SK-N-SH (cell line): ENCODE measurements at regions not wholly inside any gene's neighbourhood (a gene's known extent, or its start where the extent isn't known, plus 50 kb on each side); places are given as distances from the start of the nearest gene placed in this dataset.

Source experiments
- CTCF ChIA-PET: fragments of 300-600, 350-600 bp; formaldehyde crosslinking; extraction: SDS; loops from one replicate; lab custom pipeline; 2021; lab: Yijun Ruan, JAX
- POLR2A ChIA-PET: fragments of 350-600 bp; sonication (Branson Sonifier 250); formaldehyde crosslinking; extraction: SDS; loops from one replicate; lab custom pipeline; 2020; ENCODE audit warnings: antibody characterized with exemption, inconsistent platforms; lab: Yijun Ruan, JAX
- DNase-seq: peaks from one replicate; pipeline ENCODE4 v3.0.0; 2012
- H2AFZ ChIP-seq: fragments of 200-600 bp; sonication (generic); 2 replicates; pipeline ENCODE4 v1.8.1; 2016; ENCODE audit warnings: antibody characterized with exemption, mild to moderate bottlenecking, low read depth
- H3F3A ChIP-seq: fragments of 200-600 bp; sonication (generic); replicated peaks from 2 replicates; pipeline ENCODE3; 2016; ENCODE audit warnings: antibody characterized with exemption, mild to moderate bottlenecking; ENCODE audit not compliant: insufficient read depth
- H3K27ac ChIP-seq, 2 experiments: fragments of 200-500 bp in 1 of 2; fragments of 200-600 bp in 1 of 2; sonication (Bioruptor generic) in 1 of 2; sonication (generic), shearing (Covaris generic) in 1 of 2; 2 replicates each; pipeline versions ENCODE4 v1.5.1 to v1.6.1; 2014 to 2016; ENCODE audit warnings: low read depth in 2 of 2, inconsistent platforms in 1 of 2, low read length in 1 of 2, mild to moderate bottlenecking in 1 of 2, mixed read lengths in 1 of 2
- H3K27me3 ChIP-seq: fragments of 200-600 bp; sonication (generic), shearing (Covaris generic); 2 replicates; pipeline ENCODE4 v1.6.1; 2016; ENCODE audit warnings: mixed run types; ENCODE audit not compliant: insufficient read depth
- H3K36me3 ChIP-seq, 2 experiments: fragments of 200-500 bp in 1 of 2; fragments of 200-600 bp in 1 of 2; sonication (Bioruptor generic) in 1 of 2; sonication (generic) in 1 of 2; replicated peaks in 1 of 2; 2 replicates each; pipeline versions ENCODE3 to v1.5.1; 2014 to 2016; ENCODE audit warnings: low read length in 1 of 2, mild to moderate bottlenecking in 1 of 2; ENCODE audit not compliant: insufficient read depth in 2 of 2, control insufficient read depth in 1 of 2
- H3K4me1 ChIP-seq, 2 experiments: fragments of 200-500 bp in 1 of 2; fragments of 200-600 bp in 1 of 2; sonication (Bioruptor generic) in 1 of 2; sonication (generic), shearing (Covaris generic) in 1 of 2; 2 replicates each; pipeline versions ENCODE4 v1.5.1 to v1.6.1; 2014 to 2016; ENCODE audit warnings: low read depth in 1 of 2, low read length in 1 of 2, mixed run types in 1 of 2; ENCODE audit not compliant: insufficient read depth in 2 of 2, control insufficient read depth in 1 of 2
- H3K4me2 ChIP-seq: fragments of 200-600 bp; sonication (generic), shearing (Covaris generic); 2 replicates; pipeline ENCODE4 v1.6.1; 2017; ENCODE audit warnings: mixed run types
- H3K4me3 ChIP-seq, 2 experiments: fragments of 200-500 bp in 1 of 2; fragments of 200-600 bp in 1 of 2; sonication (Bioruptor generic) in 1 of 2; sonication (generic), shearing (Covaris generic) in 1 of 2; 2 replicates each; pipeline versions ENCODE4 v1.5.1 to v1.8.1; 2014 to 2016; ENCODE audit warnings: low read depth in 2 of 2, inconsistent platforms in 1 of 2, low read length in 1 of 2, mild to moderate bottlenecking in 1 of 2, mixed read lengths in 1 of 2, moderate library complexity in 1 of 2
- H3K79me2 ChIP-seq: fragments of 200-600 bp; sonication (generic); 2 replicates; pipeline ENCODE4 v1.8.1; 2017; ENCODE audit warnings: mild to moderate bottlenecking; ENCODE audit not compliant: insufficient read depth
- H3K9ac ChIP-seq: fragments of 200-600 bp; sonication (generic); 2 replicates; pipeline ENCODE4 v1.6.1; 2017; ENCODE audit warnings: mixed run types
- H3K9me2 ChIP-seq: fragments of 200-600 bp; sonication (generic); 2 replicates; pipeline ENCODE4 v1.6.1; 2017; ENCODE audit warnings: mixed run types
- H3K9me3 ChIP-seq: fragments of 200-600 bp; sonication (generic); 2 replicates; pipeline ENCODE4 v1.6.1; 2017; ENCODE audit warnings: mixed run types, mild to moderate bottlenecking, moderate library complexity
- H4K20me1 ChIP-seq: fragments of 200-600 bp; sonication (generic); 2 replicates; pipeline ENCODE4 v1.6.1; 2017; ENCODE audit warnings: mild to moderate bottlenecking, mixed run types; ENCODE audit not compliant: insufficient read depth
- CHD2 ChIP-seq: fragments of 150-350 bp; IDR thresholded peaks from 2 replicates; pipeline ENCODE4 v1.6.1; 2018; ENCODE audit warnings: low read length; ENCODE audit not compliant: partially characterized antibody
- EZH2phosphoT487 ChIP-seq: fragments of 200-600 bp; sonication (generic); IDR thresholded peaks from 2 replicates; pipeline ENCODE4 v1.6.1; 2017; ENCODE audit warnings: low read depth, mixed run types, mild to moderate bottlenecking, antibody characterized with exemption, moderate library complexity, borderline replicate concordance
- FOXM1 ChIP-seq: IDR thresholded peaks from 2 replicates; pipeline ENCODE4 v1.4.0; 2012; ENCODE audit warnings: low read depth, mild to moderate bottlenecking
- GABPA ChIP-seq: IDR thresholded peaks from 2 replicates; pipeline ENCODE4 v1.4.0; 2012; ENCODE audit warnings: low read depth, mild to moderate bottlenecking
- IRF3 ChIP-seq: fragments of 150-350 bp; IDR thresholded peaks from 2 replicates; pipeline ENCODE4 v1.6.1; 2016; ENCODE audit warnings: mild to moderate bottlenecking, low read depth, low read length
- JUND ChIP-seq: IDR thresholded peaks from 2 replicates; pipeline ENCODE4 v1.4.0; 2012
- NRF1 ChIP-seq: IDR thresholded peaks from 2 replicates; pipeline ENCODE4 v1.6.1; 2012; ENCODE audit warnings: low read depth, mild to moderate bottlenecking, low read length
- RAD21 ChIP-seq: IDR thresholded peaks from 2 replicates; pipeline ENCODE4 v1.6.1; 2012; ENCODE audit warnings: mild to moderate bottlenecking, low read length
- RFX5 ChIP-seq: IDR thresholded peaks from 2 replicates; pipeline ENCODE4 v1.6.1; 2012; ENCODE audit warnings: mild to moderate bottlenecking, improper control_type of control experiment, low read length
- SMC3 ChIP-seq: IDR thresholded peaks from 2 replicates; pipeline ENCODE4 v1.6.1; 2012; ENCODE audit warnings: low read depth, low read length, improper control_type of control experiment
- USF1 ChIP-seq: IDR thresholded peaks from 2 replicates; pipeline ENCODE4 v1.4.0; 2012; ENCODE audit warnings: low read depth, borderline replicate concordance
- YY1 ChIP-seq: IDR thresholded peaks from 2 replicates; pipeline ENCODE4 v1.4.0; 2012; ENCODE audit warnings: low read depth, mild to moderate bottlenecking
- WGBS: methylation state at CpG from one replicate; pipeline ENCODE4 v1.1.6; 2017; ENCODE audit warnings: low lambda C conversion rate; 5-methylcytosine and 5-hydroxymethylcytosine counted together
- TF ChIP-seq, protein P1 (sequence below): IDR thresholded peaks from 2 replicates; pipeline ENCODE4 v1.4.0; 2012; ENCODE audit warnings: low read depth, borderline replicate concordance

- Histone ChIP-seq H3K79me2 (no peaks in the 10 kb centered on the region), H3K9me3 (no peaks in the 10 kb centered on the region), H3K27me3 (no peaks in the 10 kb centered on the region), H2AFZ (no peak overlapping the region), H4K20me1 (no peaks in the 10 kb centered on the region), H3K27ac (no peak overlapping the region), H3K9me2 (no peaks in the 10 kb centered on the region), H3K36me3 (no peaks in the 10 kb centered on the region), H3K4me1 (no peaks in the 10 kb centered on the region), H3K4me3 (no peak overlapping the region), H3K4me2 (no peak overlapping the region), H3K9ac (no peak overlapping the region), H3F3A (no peaks in the 10 kb centered on the region)
- DNase-seq: no peak
- TF ChIP-seq SMC3 (no peak), YY1 (no peak), RAD21 (no peak), NRF1 (no peak), IRF3 (no peak), JUND (no peak), FOXM1 (no peak), GABPA (no peak), RFX5 (no peak)
- WGBS: 47% methylated on average over 3 of the region's 3 CpGs
- ChIA-PET POLR2A (no interaction called here), CTCF (no interaction called here)
Observed at GRCh38 chr5:116844015-116844414, 269.4 kb upstream of the SEMA6A start.

DNA sequence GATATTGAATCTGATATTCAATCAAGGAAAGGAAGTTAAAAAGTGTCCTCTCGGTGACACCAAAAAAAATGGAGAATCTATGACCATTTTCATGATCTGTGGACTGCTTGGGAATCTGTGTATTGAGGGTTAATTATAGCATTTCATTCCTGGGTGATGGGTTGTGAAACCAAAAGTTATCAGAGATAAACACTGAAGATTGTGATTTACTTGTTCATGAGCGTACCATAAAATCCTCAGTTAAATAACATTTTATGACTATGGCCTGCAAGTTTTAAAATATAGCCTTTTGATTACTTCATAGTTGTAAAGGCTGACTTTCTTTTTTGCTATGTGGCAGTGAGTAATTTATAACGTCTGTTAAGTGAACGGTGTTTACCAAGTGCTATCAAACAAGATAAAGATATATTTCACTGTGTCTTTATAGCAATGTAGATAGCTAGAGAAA is 267.9 kb upstream of the SEMA6A start:
- Histone ChIP-seq H3K4me2 (no peak overlapping the region), H2AFZ (no peak overlapping the region), H3K27me3 (no peaks in the 10 kb centered on the region), H3K4me3 (no peak overlapping the region), H4K20me1 (no peaks in the 10 kb centered on the region), H3K79me2 (no peaks in the 10 kb centered on the region), H3K36me3 (no peaks in the 10 kb centered on the region), H3K9me3 (no peaks in the 10 kb centered on the region), H3K27ac (no peak overlapping the region), H3K9me2 (no peaks in the 10 kb centered on the region), H3K9ac (no peak overlapping the region), H3K4me1 (no peaks in the 10 kb centered on the region), H3F3A (no peaks in the 10 kb centered on the region)
- WGBS: 55% methylated on average over 4 of the region's 4 CpGs
- ChIA-PET POLR2A (interaction anchor here (0.6 kb wide), 1 partner anchor 1482 kb away, joined by 4 read pairs; no protein-coding TSS in a partner anchor), CTCF (no interaction called here)
- TF ChIP-seq FOXM1 (no peak), EZH2phosphoT487 (no peak), NRF1 (no peak), IRF3 (no peak), YY1 (no peak), USF1 (no peak), CHD2 (no peak)
- TF ChIP-seq, protein P1, sequence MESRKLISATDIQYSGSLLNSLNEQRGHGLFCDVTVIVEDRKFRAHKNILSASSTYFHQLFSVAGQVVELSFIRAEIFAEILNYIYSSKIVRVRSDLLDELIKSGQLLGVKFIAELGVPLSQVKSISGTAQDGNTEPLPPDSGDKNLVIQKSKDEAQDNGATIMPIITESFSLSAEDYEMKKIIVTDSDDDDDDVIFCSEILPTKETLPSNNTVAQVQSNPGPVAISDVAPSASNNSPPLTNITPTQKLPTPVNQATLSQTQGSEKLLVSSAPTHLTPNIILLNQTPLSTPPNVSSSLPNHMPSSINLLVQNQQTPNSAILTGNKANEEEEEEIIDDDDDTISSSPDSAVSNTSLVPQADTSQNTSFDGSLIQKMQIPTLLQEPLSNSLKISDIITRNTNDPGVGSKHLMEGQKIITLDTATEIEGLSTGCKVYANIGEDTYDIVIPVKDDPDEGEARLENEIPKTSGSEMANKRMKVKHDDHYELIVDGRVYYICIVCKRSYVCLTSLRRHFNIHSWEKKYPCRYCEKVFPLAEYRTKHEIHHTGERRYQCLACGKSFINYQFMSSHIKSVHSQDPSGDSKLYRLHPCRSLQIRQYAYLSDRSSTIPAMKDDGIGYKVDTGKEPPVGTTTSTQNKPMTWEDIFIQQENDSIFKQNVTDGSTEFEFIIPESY: no peak
- no peak for DNase-seq
